ENCODE measurements at regions not wholly inside any gene's neighbourhood (a gene's known extent, or its start where the extent isn't known, plus 50 kb on each side); places are given as distances from the start of the nearest gene placed in this dataset.

- no peaks in the 10 kb centered on the region for H3K36me3 ChIP-seq (replicated peaks; ENCODE audit: insufficient read depth, low read length)
- H3K4me2 ChIP-seq (ENCODE audit: low read depth, low read length), result no peak overlapping the region
- H3K9me2 ChIP-seq (replicated peaks; ENCODE audit: insufficient read depth, low read length), result no peaks in the 10 kb centered on the region
- H4K20me1 ChIP-seq (ENCODE audit: insufficient read depth, low read length), result no peaks in the 10 kb centered on the region
- TF ChIP-seq EZH2 (optimal IDR thresholded peaks at IDR 0.05; ENCODE audit: low read depth, low read length), result no peak
- TF ChIP-seq EZH2phosphoT487 (IDR thresholded peaks at IDR 0.05; ENCODE audit: low read length), result no peak
- TF ChIP-seq CTCF (IDR thresholded peaks at IDR 0.05; ENCODE audit: low read length), result no peak
- no peak for DNase-seq
- H3F3A ChIP-seq (ENCODE audit: insufficient read depth, low read length), result no peaks in the 10 kb centered on the region
- H3K4me3 ChIP-seq (ENCODE audit: low read length), result no peak overlapping the region
- no peaks in the 10 kb centered on the region for H3K27me3 ChIP-seq (replicated peaks; ENCODE audit: insufficient read depth, low read length)
- no peak overlapping the region for H3K27ac ChIP-seq (ENCODE audit: low read length)
- no peaks in the 10 kb centered on the region for H3K9me3 ChIP-seq (replicated peaks; ENCODE audit: insufficient read depth, low read length)
- H2AFZ ChIP-seq (ENCODE audit: low read length), result no peak overlapping the region
- H3K79me2 ChIP-seq (ENCODE audit: low read length), result no peaks in the 10 kb centered on the region
- peaks cover 4% of the 10 kb centered on the region; the same call in 1 of the 2 replicates for H3K4me1 ChIP-seq (ENCODE audit: low read length)
- H3K9ac ChIP-seq (ENCODE audit: low read length), result no peak overlapping the region
These were observed 630.0 kb downstream of the LMO4 start for GRCh38 chr1:87958716-87959115.

- Histone ChIP-seq H3K36me3 (replicated peaks; ENCODE audit: insufficient read depth, low read length) (no peaks in the 10 kb centered on the region), H3K4me2 (ENCODE audit: low read depth, low read length) (no peak overlapping the region), H3K27ac (ENCODE audit: low read length) (no peak overlapping the region), H3F3A (ENCODE audit: insufficient read depth, low read length) (no peaks in the 10 kb centered on the region), H3K9me2 (replicated peaks; ENCODE audit: insufficient read depth, low read length) (no peaks in the 10 kb centered on the region), H3K4me1 (ENCODE audit: low read length) (no peaks in the 10 kb centered on the region), H2AFZ (ENCODE audit: low read length) (no peak overlapping the region), H3K4me3 (ENCODE audit: low read length) (no peak overlapping the region), H3K9me3 (replicated peaks; ENCODE audit: insufficient read depth, low read length) (no peaks in the 10 kb centered on the region), H3K9ac (ENCODE audit: low read length) (no peak overlapping the region), H3K79me2 (ENCODE audit: low read length) (no peaks in the 10 kb centered on the region), H4K20me1 (ENCODE audit: insufficient read depth, low read length) (no peaks in the 10 kb centered on the region), H3K27me3 (replicated peaks; ENCODE audit: insufficient read depth, low read length) (no peaks in the 10 kb centered on the region)
- no peak for TF ChIP-seq EZH2 (optimal IDR thresholded peaks at IDR 0.05; ENCODE audit: low read depth, low read length)
- no peak for TF ChIP-seq EZH2phosphoT487 (IDR thresholded peaks at IDR 0.05; ENCODE audit: low read length)
- TF ChIP-seq CTCF (IDR thresholded peaks at IDR 0.05; ENCODE audit: low read length), result no peak
- no peak for DNase-seq
These were observed 630.6 kb downstream of the LMO4 start for GRCh38 chr1:87959236-87959635.

- no peak overlapping the region for H2AFZ ChIP-seq (ENCODE audit: low read length)
- no peaks in the 10 kb centered on the region for H3K4me1 ChIP-seq (ENCODE audit: low read length)
- no peak overlapping the region for H3K4me2 ChIP-seq (ENCODE audit: low read depth, low read length)
- H3K9me3 ChIP-seq (replicated peaks; ENCODE audit: insufficient read depth, low read length), result no peaks in the 10 kb centered on the region
- DNase-seq, result no peak
- H3K27ac ChIP-seq (ENCODE audit: low read length), result no peak overlapping the region
- H3K79me2 ChIP-seq (ENCODE audit: low read length), result no peaks in the 10 kb centered on the region
- no peaks in the 10 kb centered on the region for H3K27me3 ChIP-seq (replicated peaks; ENCODE audit: insufficient read depth, low read length)
- H3K9me2 ChIP-seq (replicated peaks; ENCODE audit: insufficient read depth, low read length), result no peaks in the 10 kb centered on the region
- H3F3A ChIP-seq (ENCODE audit: insufficient read depth, low read length), result no peaks in the 10 kb centered on the region
- no peaks in the 10 kb centered on the region for H3K36me3 ChIP-seq (replicated peaks; ENCODE audit: insufficient read depth, low read length)
- TF ChIP-seq EZH2 (optimal IDR thresholded peaks at IDR 0.05; ENCODE audit: low read depth, low read length) (no peak), EZH2phosphoT487 (IDR thresholded peaks at IDR 0.05; ENCODE audit: low read length) (no peak), CTCF (IDR thresholded peaks at IDR 0.05; ENCODE audit: low read length) (no peak)
- no peak overlapping the region for H3K4me3 ChIP-seq (ENCODE audit: low read length)
- H4K20me1 ChIP-seq (ENCODE audit: insufficient read depth, low read length), result no peaks in the 10 kb centered on the region
- no peak overlapping the region for H3K9ac ChIP-seq (ENCODE audit: low read length)
These were observed 633.3 kb downstream of the LMO4 start for GRCh38 chr1:87961992-87962391.
